CD4-positive, alpha-beta T cell (primary cell): ENCODE measurements at regions not wholly inside any gene's neighbourhood (a gene's known extent, or its start where the extent isn't known, plus 50 kb on each side); places are given as distances from the start of the nearest gene placed in this dataset.

Source experiments
- ATAC-seq: fragments of 200-7000 bp; cut with Tn5 transposase; one replicate; pipeline ENCODE4 v1.10.0; 2022; ENCODE audit warnings: mild to moderate bottlenecking; ENCODE audit not compliant: poor library complexity
- CTCF ChIA-PET: fragments of 350-600 bp; sonication (Branson Sonifier 250); formaldehyde crosslinking; loops from one replicate; lab custom pipeline; 2021; ENCODE audit warnings: antibody characterized with exemption, inconsistent platforms; lab: Charles Lee
- POLR2A ChIA-PET: fragments of 350-600 bp; sonication (Branson Sonifier 250); formaldehyde crosslinking; loops from one replicate; lab custom pipeline; 2021; ENCODE audit warnings: antibody characterized with exemption, inconsistent platforms; lab: Charles Lee
- DNase-seq, 14 experiments: peaks; one replicate each; pipeline ENCODE4 v3.0.0-alpha.2; 2013 to 2020; ENCODE audit warnings: mixed read lengths in 2 of 14
- H3K27ac ChIP-seq, 2 donors: one replicate each; pipeline versions ENCODE4 v1.5.1 to v1.7.0; 2013; ENCODE audit warnings: low read length in 2 of 2, low read depth in 1 of 2, mild to moderate bottlenecking in 1 of 2
- H3K27me3 ChIP-seq, 2 experiments: 1 replicate in 1 of 2; 2 replicates in 1 of 2; pipeline versions ENCODE4 v1.6.1 to v1.7.0; 2013; ENCODE audit warnings: low read length in 2 of 2, control low read depth in 1 of 2, mild to moderate bottlenecking in 1 of 2, moderate library complexity in 1 of 2; ENCODE audit not compliant: insufficient read depth in 2 of 2, control insufficient read depth in 1 of 2
- H3K36me3 ChIP-seq: one replicate; pipeline ENCODE4 v1.6.1; 2013; ENCODE audit warnings: low read length, control low read depth; ENCODE audit not compliant: insufficient read depth
- H3K4me1 ChIP-seq: one replicate; pipeline ENCODE4 v1.6.1; 2013; ENCODE audit warnings: low read length, control low read depth; ENCODE audit not compliant: insufficient read depth
- H3K4me3 ChIP-seq: one replicate; pipeline ENCODE4 v1.5.1; 2013; ENCODE audit warnings: mild to moderate bottlenecking, low read length, moderate library complexity
- H3K9me3 ChIP-seq, 2 experiments: 1 replicate in 1 of 2; 2 replicates in 1 of 2; pipeline versions ENCODE4 v1.6.1 to v1.7.0; 2013; ENCODE audit warnings: low read length in 2 of 2, mild to moderate bottlenecking in 2 of 2, control low read depth in 1 of 2, moderate library complexity in 1 of 2; ENCODE audit not compliant: control insufficient read depth in 1 of 2, insufficient read depth in 1 of 2
- H3K27ac Mint-ChIP-seq: one replicate; pipeline ENCODE4 v1.8.0; 2020; ENCODE audit warnings: mixed read lengths
- H3K27me3 Mint-ChIP-seq: one replicate; pipeline ENCODE4 v1.8.0; 2021; ENCODE audit warnings: mixed read lengths
- H3K36me3 Mint-ChIP-seq: one replicate; pipeline ENCODE4 v1.8.0; 2021; ENCODE audit warnings: low read depth, mixed read lengths
- H3K4me1 Mint-ChIP-seq: one replicate; pipeline ENCODE4 v1.8.0; 2021; ENCODE audit warnings: low read depth, mixed read lengths
- H3K4me3 Mint-ChIP-seq: one replicate; pipeline ENCODE4 v1.8.0; 2020; ENCODE audit warnings: mild to moderate bottlenecking, mixed read lengths
- H3K9me3 Mint-ChIP-seq: one replicate; pipeline ENCODE4 v1.8.0; 2020; ENCODE audit warnings: mixed read lengths
- intact Hi-C, 2 experiments: fragments of 100-400 bp; cut with DNase I in 1 of 2; cut with micrococcal nuclease in 1 of 2; formaldehyde crosslinking; loops; one replicate each; pipeline versions ENCODE4 v1.15.1 to v1.9.0; 2023 to 2025; cut with DNase I, micrococcal nuclease
- TF ChIP-seq, protein P1 (sequence below): fragments of 200-600 bp; IDR thresholded peaks from one replicate; pipeline ENCODE4 v1.8.0; 2022; ENCODE audit warnings: antibody characterized with exemption, mild to moderate bottlenecking

DNA sequence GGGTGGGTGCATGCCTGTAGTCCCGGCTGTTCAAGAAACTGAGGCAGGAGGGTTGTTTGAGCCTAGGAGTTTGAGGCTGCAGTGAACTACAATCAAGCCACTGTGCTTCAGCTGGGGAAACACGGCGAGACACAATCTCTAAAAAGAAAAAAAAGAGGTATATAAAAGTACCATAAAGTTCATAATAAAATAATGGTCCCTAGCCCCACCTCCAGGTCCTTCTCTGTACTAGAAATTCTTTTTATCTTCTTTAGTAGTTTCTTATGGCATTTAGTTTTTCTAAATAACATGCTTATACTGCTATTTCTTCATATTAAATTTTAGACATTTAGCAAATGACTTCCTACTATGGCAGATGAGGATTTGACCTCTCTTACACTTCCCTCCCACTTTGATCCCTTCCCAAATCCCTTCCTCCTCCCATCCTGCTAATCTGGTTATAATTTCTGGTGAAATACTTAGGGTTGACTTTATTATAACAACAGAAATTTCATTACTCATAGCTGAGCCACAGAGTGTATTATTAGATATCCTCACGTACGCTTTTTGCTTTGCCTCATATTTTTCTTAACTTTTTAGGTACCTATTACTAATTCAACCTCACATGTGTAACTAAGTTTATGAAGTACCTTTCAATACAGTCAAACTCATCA lies 94.7 kb downstream of the SLC41A2 start:
- POLR2A ChIA-PET: no interaction called here
- Mint-ChIP-seq H3K27me3 (no peaks in the 10 kb centered on the region), H3K27ac (no peak overlapping the region), H3K4me1 (no peaks in the 10 kb centered on the region), H3K4me3 (no peak overlapping the region), H3K9me3 (no peaks in the 10 kb centered on the region), H3K36me3 (no peaks in the 10 kb centered on the region)
- Histone ChIP-seq H3K27me3 (no peaks in the 10 kb centered on the region), H3K9me3 (no peaks in the 10 kb centered on the region), H3K27ac (no peak overlapping the region), H3K36me3 (no peaks in the 10 kb centered on the region), H3K4me3 (no peak overlapping the region), H3K4me1 (no peaks in the 10 kb centered on the region)
- TF ChIP-seq, protein P1, sequence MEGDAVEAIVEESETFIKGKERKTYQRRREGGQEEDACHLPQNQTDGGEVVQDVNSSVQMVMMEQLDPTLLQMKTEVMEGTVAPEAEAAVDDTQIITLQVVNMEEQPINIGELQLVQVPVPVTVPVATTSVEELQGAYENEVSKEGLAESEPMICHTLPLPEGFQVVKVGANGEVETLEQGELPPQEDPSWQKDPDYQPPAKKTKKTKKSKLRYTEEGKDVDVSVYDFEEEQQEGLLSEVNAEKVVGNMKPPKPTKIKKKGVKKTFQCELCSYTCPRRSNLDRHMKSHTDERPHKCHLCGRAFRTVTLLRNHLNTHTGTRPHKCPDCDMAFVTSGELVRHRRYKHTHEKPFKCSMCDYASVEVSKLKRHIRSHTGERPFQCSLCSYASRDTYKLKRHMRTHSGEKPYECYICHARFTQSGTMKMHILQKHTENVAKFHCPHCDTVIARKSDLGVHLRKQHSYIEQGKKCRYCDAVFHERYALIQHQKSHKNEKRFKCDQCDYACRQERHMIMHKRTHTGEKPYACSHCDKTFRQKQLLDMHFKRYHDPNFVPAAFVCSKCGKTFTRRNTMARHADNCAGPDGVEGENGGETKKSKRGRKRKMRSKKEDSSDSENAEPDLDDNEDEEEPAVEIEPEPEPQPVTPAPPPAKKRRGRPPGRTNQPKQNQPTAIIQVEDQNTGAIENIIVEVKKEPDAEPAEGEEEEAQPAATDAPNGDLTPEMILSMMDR: no peak
- no peak for ATAC-seq
- no peak for DNase-seq
- intact Hi-C loops: no loop called here
- CTCF ChIA-PET: interaction anchor here (1.0 kb wide), 1 partner anchor 64 kb away, joined by 3 read pairs; no protein-coding TSS in a partner anchor

DNA sequence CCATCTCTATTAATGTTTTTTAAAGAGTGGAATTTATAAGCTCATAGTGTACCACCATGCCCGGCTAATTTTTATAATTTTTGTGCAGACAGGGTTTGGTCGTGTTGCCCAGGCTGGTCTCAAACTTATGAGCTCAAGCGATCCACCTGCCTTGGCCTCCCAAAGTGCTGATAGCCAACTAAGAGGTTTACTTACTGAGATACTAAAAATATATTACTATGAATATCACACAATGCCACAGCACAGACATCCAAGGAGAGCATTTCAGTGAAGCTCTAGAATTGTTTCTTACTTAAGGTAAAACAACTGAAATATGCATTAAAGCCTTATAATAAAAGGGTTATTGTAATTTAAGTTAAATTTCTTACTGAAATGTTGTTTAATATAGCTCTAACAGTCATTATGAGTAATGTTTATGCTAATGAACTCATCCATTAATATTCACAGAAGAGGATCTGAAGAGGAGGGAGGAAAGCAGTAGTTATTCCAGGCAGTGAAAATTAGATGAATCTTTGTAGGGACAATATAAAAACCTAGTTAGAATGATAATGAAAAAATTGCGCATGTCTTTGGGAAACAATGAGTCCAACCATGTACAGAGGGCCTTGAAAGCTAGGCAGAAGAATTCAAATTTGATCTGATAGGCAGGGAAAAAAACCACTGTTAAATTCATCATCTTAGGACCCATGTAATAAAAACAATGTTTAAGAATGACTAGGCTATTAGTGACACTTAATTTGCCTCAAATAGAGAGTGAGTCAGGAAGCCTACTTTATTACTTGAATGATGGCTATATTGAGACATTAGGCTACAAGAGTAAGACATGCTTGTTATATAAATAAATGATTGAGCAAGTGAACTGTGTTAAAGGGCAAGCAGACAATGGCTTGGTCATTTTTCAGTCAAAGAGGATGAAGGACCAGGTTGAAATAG lies 99.2 kb downstream of the SLC41A2 start:
- Mint-ChIP-seq H3K4me3 (no peak overlapping the region), H3K27me3 (no peaks in the 10 kb centered on the region), H3K27ac (no peak overlapping the region), H3K9me3 (no peaks in the 10 kb centered on the region), H3K36me3 (no peaks in the 10 kb centered on the region), H3K4me1 (no peaks in the 10 kb centered on the region)
- intact Hi-C loops: no loop called here
- ATAC-seq (no peak), DNase-seq (no peak)
- CTCF ChIA-PET: no interaction called here
- H3K36me3 ChIP-seq: no peaks in the 10 kb centered on the region
- H3K27me3 ChIP-seq: no peaks in the 10 kb centered on the region
- POLR2A ChIA-PET: no interaction called here
- H3K4me3 ChIP-seq: no peak overlapping the region
- H3K27ac ChIP-seq: no peak overlapping the region
- TF ChIP-seq, protein P1: no peak
- no peaks in the 10 kb centered on the region for H3K4me1 ChIP-seq
- H3K9me3 ChIP-seq: no peaks in the 10 kb centered on the region

DNA sequence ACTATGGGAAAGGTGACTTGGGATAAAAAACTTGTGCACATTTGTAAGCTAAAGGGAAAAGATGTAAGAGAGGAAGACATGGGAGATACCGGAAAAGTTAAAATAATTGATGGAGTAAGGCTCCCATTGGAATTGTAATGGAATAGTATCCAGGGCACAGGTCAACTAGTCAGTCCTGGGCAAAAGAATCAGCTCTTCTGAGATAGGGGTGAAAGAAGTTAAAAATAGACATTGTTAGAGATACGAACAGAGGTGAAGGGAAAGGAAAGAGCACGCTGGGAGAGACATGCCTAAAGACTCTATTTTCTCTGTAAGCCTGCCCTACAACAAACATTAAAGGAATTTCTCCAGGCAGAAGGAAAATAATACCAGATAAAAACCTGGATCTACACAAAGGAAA lies 101.6 kb downstream of the SLC41A2 start:
- Histone ChIP-seq H3K9me3 (no peaks in the 10 kb centered on the region), H3K4me1 (no peaks in the 10 kb centered on the region), H3K36me3 (no peaks in the 10 kb centered on the region), H3K27me3 (no peaks in the 10 kb centered on the region), H3K4me3 (no peak overlapping the region), H3K27ac (no peak overlapping the region)
- intact Hi-C loops: no loop called here
- no peaks in the 10 kb centered on the region for H3K27me3 Mint-ChIP-seq
- no peaks in the 10 kb centered on the region for H3K36me3 Mint-ChIP-seq
- no peaks in the 10 kb centered on the region for H3K9me3 Mint-ChIP-seq
- ATAC-seq (no peak), DNase-seq (no peak)
- TF ChIP-seq, protein P1: no peak
- CTCF ChIA-PET: interaction anchor here (1.0 kb wide), 1 partner anchor 210 kb away, joined by 3 read pairs; no protein-coding TSS in a partner anchor
- H3K27ac Mint-ChIP-seq: no peak overlapping the region
- H3K4me3 Mint-ChIP-seq: no peak overlapping the region
- no peaks in the 10 kb centered on the region for H3K4me1 Mint-ChIP-seq
- POLR2A ChIA-PET: no interaction called here
